ENCODE measurements at regions not wholly inside any gene's neighbourhood (a gene's known extent, or its start where the extent isn't known, plus 50 kb on each side); places are given as distances from the start of the nearest gene placed in this dataset.

DNA sequence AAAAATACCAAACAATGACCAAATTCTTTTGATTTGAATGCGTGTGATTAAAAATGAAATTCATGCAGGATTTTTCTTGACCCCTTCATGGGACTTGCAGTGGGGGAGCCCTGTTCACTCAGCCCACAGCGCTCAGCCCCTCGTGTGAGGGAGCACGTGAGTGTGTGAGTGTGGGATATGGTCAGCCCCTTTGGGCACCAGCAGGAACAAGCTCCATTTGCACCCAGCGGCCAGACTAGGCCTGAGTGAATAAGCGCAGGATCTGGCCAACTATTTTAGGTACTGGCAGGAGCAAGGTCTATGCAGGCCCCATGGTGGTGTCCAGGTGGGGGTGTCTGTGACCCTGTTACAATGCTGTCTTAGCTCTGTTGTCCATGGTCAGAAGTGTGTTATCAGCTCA, 1631.2 kb downstream of the BRINP3 start:
- no peak for DNase-seq (ENCODE audit: low read depth in 4 of 4, low spot score in 2 of 4)

- DNase-seq (ENCODE audit: low read depth in 4 of 4, low spot score in 2 of 4), result no peak
Measured at GRCh38 chr1:188857526-188858087, 1620.1 kb downstream of the BRINP3 start.

- no peak for DNase-seq (ENCODE audit: low read depth in 4 of 4, low spot score in 2 of 4)
Measured at GRCh38 chr1:188867614-188868013, 1610.0 kb downstream of the BRINP3 start.

GRCh38 chr1:188871164-188871563, 1606.5 kb downstream of the BRINP3 start:
- no peak for DNase-seq (ENCODE audit: low read depth in 4 of 4, low spot score in 2 of 4)

DNA sequence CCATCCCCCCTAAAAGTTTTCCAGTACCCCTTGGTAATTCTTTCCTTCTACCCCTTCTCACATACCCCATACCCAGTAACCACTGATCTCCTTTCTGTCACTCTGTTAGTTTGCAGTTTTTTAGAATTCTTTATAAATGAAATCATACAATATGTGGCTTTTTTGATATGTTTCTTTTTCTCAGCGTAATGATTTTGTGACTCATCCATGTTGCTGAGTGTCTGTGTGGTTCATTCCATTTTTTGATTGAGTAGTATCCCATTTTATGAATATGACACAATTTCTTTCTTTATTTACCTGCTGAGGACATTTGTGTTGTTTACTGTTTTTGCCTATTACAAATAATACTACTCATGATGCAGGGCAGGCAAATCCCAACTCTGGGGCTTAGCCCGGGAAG, 1605.3 kb downstream of the BRINP3 start:
- DNase-seq (ENCODE audit: low read depth in 4 of 4, low spot score in 2 of 4), result no peak

DNA sequence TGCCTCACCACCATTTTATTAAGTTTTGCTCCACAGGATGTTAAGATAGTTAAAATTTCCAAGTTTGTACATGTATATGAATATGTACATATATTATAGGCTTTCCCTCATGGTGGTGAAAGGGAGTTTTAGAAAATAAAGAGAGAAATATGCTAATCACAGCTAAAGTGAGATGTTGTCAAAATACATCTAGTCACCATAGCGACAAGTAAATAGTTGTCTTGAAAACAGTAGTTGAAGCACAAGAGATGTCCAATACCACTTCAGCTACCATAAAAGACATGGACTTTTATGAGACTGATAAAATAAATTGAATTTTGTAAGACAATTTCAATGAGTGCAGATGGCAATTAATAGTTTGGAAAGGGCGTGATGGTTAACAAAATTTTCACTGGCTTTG, 1600.0 kb downstream of the BRINP3 start:
- DNase-seq (ENCODE audit: low read depth in 4 of 4, low spot score in 2 of 4), result no peak

DNA sequence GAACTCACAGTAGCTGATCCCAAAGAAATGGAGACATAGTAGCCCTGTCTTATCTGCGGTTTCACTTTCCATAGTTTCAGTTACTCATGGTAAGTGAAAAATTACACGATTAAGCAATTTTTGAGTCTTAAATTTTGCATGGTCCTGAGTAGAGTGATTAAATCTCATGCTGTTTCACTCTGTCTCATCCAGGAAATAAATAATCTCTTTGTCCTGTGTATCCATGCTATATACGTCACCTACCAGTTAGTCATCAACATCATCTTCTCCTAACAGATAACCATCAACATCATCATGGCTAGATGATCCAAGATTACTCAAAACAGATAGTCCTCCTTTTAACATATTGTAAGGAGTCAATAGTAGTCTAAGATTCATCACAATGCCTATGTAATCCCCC, 1589.3 kb downstream of the BRINP3 start:
- no peak for DNase-seq (ENCODE audit: low read depth in 4 of 4, low spot score in 2 of 4)

- DNase-seq (ENCODE audit: low read depth in 4 of 4, low spot score in 2 of 4), result no peak
Measured at GRCh38 chr1:188889166-188889565, 1588.5 kb downstream of the BRINP3 start.

DNA sequence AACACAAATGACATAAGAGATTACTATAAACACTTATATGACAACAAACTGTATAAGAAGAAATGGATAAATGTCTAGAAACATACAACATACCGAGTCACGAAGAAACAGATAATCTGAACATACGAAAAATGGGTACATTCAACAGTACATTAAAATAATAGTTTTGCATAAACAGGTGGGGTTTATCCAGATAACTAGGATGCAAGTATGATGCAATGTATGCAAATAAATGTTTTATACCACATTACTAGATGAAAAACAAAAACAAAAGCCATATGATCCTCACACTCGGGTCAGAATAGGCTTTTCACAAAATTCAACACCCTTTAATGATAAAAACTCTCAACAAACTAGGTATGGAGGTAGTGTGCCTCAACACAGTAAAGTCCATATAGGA, 1585.7 kb downstream of the BRINP3 start:
- DNase-seq (ENCODE audit: low read depth in 4 of 4, low spot score in 2 of 4), result no peak

- DNase-seq (ENCODE audit: low read depth in 4 of 4, low spot score in 2 of 4), result no peak
Measured at GRCh38 chr1:188895611-188896010, 1582.1 kb downstream of the BRINP3 start.

- DNase-seq (ENCODE audit: low read depth in 4 of 4, low spot score in 2 of 4), result no peak
Measured at GRCh38 chr1:188903241-188903640, 1574.4 kb downstream of the BRINP3 start.

DNA sequence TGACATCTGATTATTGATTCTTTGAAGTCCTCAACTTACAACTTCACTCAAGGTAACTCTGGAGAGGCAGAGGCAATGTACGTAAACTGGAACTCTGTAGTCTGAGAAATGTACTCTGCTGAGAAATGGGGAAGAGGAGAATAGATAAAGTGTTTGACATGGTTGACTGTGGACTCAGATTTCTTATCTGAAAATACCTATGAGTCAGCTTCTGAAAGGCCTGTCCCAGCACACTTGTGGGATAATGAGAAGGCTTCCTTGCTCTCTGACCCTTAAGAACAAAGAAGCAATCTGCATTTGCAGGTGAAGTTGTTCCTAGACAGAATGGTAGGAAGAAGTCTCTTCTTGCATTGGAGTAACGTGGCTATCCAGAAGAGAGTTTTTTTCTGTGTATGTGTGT, 1573.5 kb downstream of the BRINP3 start:
- DNase-seq (ENCODE audit: low read depth in 4 of 4, low spot score in 2 of 4), result no peak

- no peak for DNase-seq (ENCODE audit: low read depth in 4 of 4, low spot score in 2 of 4)
Measured at GRCh38 chr1:188906921-188907641, 1570.6 kb downstream of the BRINP3 start.

GRCh38 chr1:188930382-188930781, 1547.3 kb downstream of the BRINP3 start:
- DNase-seq (ENCODE audit: low read depth in 4 of 4, low spot score in 2 of 4), result no peak

GRCh38 chr1:188931506-188931905, 1546.2 kb downstream of the BRINP3 start:
- no peak for DNase-seq (ENCODE audit: low read depth in 4 of 4, low spot score in 2 of 4)

DNA sequence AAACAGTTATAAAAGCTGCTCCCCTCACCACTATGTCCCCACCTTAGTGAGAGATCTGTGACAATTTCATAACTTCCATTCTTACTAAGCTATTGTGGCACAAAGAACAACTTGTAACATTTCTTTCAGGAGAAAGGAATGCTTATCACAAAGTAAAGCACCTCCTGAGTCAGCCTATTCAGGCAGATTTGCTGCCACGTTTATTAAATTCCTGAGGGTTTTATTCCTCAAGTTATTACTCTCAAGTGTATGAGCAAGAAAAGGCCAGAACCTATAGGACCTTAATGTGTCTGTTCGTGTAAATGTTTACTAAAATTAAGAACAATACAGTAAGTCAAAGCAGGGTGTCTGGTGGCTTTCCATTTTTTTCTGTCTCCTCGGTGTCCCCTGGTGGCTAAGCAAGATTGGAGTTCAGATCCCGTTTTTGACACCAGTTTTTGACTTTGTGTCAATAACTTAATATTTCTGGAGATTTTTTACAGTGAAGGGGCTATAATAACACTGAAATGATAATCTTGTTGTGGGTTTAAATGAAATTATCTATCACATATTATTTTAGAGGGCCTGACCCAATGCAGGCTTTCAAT, 1539.6 kb downstream of the BRINP3 start:
- DNase-seq (ENCODE audit: low read depth in 4 of 4, low spot score in 2 of 4), result no peak

GRCh38 chr1:188941986-188942385, 1535.7 kb downstream of the BRINP3 start:
- DNase-seq (ENCODE audit: low read depth in 4 of 4, low spot score in 2 of 4), result no peak

DNA sequence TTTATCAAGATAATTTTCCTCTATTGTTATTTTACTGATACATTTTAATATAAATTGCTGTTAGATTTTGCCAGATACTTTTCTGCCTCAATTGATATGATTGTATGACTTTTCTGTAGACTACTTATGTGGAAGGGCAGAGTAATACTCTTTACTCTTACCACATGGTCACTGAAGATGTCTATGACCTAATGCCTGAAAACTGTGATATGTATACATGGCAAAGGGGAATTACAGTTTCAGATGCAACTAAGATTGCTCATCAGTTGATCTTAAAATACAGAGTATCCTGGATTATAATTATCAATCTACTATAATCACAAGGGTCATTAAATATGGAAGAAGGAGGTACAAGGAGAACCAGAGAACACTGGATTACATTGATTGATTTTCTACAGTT, 1528.0 kb downstream of the BRINP3 start:
- no peak for DNase-seq (ENCODE audit: low read depth in 4 of 4, low spot score in 2 of 4)

- DNase-seq (ENCODE audit: low read depth in 4 of 4, low spot score in 2 of 4), result no peak
Measured at GRCh38 chr1:188958461-188959115, 1519.1 kb downstream of the BRINP3 start.

DNA sequence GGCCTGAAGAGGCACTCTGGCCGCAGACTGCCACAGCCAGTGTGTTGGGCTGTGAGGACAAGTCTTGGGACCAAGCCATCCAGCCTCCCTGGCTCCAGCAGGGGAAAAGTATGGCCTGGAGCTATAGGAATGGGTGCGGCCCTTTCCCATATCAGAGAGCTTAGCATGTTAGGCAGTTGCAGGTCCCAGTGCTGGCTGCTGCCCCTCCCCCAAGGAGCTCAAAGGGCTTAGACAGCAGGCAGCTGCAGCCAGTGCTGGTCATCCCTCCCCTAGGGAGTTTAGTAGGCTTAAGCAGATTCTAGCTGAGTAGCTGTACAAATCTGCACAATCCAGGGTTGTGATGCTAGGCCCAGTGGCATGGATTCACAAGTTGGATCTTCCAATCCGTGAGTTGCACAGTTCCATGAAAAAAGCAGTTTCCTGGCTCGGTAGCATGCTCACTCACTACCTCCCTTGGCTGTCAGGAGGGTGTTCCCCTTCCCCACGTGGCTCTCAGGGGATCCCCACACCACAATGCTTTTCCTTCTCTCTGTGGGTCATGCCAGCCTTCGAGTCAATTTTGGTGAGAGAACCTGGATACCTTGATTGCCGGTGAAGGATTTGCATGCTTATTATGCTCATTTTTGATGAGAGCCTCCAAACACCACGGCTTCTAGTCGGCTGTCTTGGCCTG, 1490.8 kb downstream of the BRINP3 start:
- no peak for DNase-seq (ENCODE audit: low read depth in 4 of 4, low spot score in 2 of 4)

DNA sequence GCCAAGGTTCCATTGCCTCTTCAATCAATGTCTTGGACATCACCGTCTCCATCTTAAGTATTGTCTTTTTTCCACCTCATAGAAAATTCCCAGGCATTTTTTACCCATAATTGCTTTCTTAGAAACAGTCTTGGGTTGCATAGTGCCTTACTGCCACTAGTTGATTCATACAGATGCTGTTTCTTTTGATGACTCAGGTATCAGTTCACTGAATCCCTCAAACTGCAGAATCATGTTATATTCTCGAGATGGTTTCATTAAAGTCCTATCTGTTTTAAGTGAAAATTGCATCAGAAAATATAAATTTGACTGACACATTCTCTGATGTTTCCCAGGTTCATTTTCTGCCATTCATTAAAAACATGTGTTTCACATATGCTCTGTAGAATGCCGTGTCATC, 1489.1 kb downstream of the BRINP3 start:
- DNase-seq (ENCODE audit: low read depth in 4 of 4, low spot score in 2 of 4), result no peak
